ENCODE measurements at regions not wholly inside any gene's neighbourhood (a gene's known extent, or its start where the extent isn't known, plus 50 kb on each side); places are given as distances from the start of the nearest gene placed in this dataset.

- Histone ChIP-seq H3K9ac (ENCODE audit: insufficient read length, low read depth) (no peak overlapping the region), H3K27me3 (ENCODE audit: insufficient read depth, insufficient read length) (no peaks in the 10 kb centered on the region), H3K9me3 (ENCODE audit: insufficient read depth, low read length) (peaks cover 23% of the 10 kb centered on the region; the same call in 1 of the 2 replicates), H3K36me3 (ENCODE audit: insufficient read depth, insufficient read length, low read length) (no peaks in the 10 kb centered on the region), H3K4me3 (ENCODE audit: insufficient read length, low read depth) (no peak overlapping the region), H3K4me1 (ENCODE audit: insufficient read depth, insufficient read length) (no peaks in the 10 kb centered on the region)
- TF ChIP-seq ZNF274 (IDR thresholded peaks at IDR 0.05; ENCODE audit: low read depth, low read length) (no peak), SUZ12 (IDR thresholded peaks at IDR 0.05; ENCODE audit: extremely low read depth, insufficient read depth, insufficient read length) (no peak), YY1 (IDR thresholded peaks at IDR 0.05; ENCODE audit: insufficient read depth, insufficient read length) (no peak)
- no peak for DNase-seq (ENCODE audit: low read depth, low spot score)
These were observed 131.7 kb upstream of the CHST15 start for GRCh38 chr10:124225029-124225466.

- H3K9ac ChIP-seq (ENCODE audit: insufficient read length, low read depth): no peak overlapping the region
- TF ChIP-seq SUZ12 (IDR thresholded peaks at IDR 0.05; ENCODE audit: extremely low read depth, insufficient read depth, insufficient read length): no peak
- no peak for TF ChIP-seq YY1 (IDR thresholded peaks at IDR 0.05; ENCODE audit: insufficient read depth, insufficient read length)
- no peak for TF ChIP-seq ZNF274 (IDR thresholded peaks at IDR 0.05; ENCODE audit: low read depth, low read length)
- H3K9me3 ChIP-seq (ENCODE audit: insufficient read depth, low read length): peaks cover 18% of the 10 kb centered on the region; the same call in 1 of the 2 replicates
- H3K4me3 ChIP-seq (ENCODE audit: insufficient read length, low read depth): no peak overlapping the region
- H3K4me1 ChIP-seq (ENCODE audit: insufficient read depth, insufficient read length): no peaks in the 10 kb centered on the region
- H3K27me3 ChIP-seq (ENCODE audit: insufficient read depth, insufficient read length): no peaks in the 10 kb centered on the region
- no peak for DNase-seq (ENCODE audit: low read depth, low spot score)
- H3K36me3 ChIP-seq (ENCODE audit: insufficient read depth, insufficient read length, low read length): no peaks in the 10 kb centered on the region
These were observed 131.1 kb upstream of the CHST15 start for GRCh38 chr10:124224331-124225028.

GRCh38 chr10:124223711-124224085 lies 130.3 kb upstream of the CHST15 start:
- no peaks in the 10 kb centered on the region for H3K4me1 ChIP-seq (ENCODE audit: insufficient read depth, insufficient read length)
- no peak overlapping the region for H3K9ac ChIP-seq (ENCODE audit: insufficient read length, low read depth)
- H3K36me3 ChIP-seq (ENCODE audit: insufficient read depth, insufficient read length, low read length): no peaks in the 10 kb centered on the region
- no peaks in the 10 kb centered on the region for H3K27me3 ChIP-seq (ENCODE audit: insufficient read depth, insufficient read length)
- H3K4me3 ChIP-seq (ENCODE audit: insufficient read length, low read depth): no peak overlapping the region
- H3K9me3 ChIP-seq (ENCODE audit: insufficient read depth, low read length): peaks cover 10% of the 10 kb centered on the region; the same call in 1 of the 2 replicates
- no peak for TF ChIP-seq ZNF274 (IDR thresholded peaks at IDR 0.05; ENCODE audit: low read depth, low read length)
- no peak for TF ChIP-seq SUZ12 (IDR thresholded peaks at IDR 0.05; ENCODE audit: extremely low read depth, insufficient read depth, insufficient read length)
- TF ChIP-seq YY1 (IDR thresholded peaks at IDR 0.05; ENCODE audit: insufficient read depth, insufficient read length): no peak
- no peak for DNase-seq (ENCODE audit: low read depth, low spot score)

DNA sequence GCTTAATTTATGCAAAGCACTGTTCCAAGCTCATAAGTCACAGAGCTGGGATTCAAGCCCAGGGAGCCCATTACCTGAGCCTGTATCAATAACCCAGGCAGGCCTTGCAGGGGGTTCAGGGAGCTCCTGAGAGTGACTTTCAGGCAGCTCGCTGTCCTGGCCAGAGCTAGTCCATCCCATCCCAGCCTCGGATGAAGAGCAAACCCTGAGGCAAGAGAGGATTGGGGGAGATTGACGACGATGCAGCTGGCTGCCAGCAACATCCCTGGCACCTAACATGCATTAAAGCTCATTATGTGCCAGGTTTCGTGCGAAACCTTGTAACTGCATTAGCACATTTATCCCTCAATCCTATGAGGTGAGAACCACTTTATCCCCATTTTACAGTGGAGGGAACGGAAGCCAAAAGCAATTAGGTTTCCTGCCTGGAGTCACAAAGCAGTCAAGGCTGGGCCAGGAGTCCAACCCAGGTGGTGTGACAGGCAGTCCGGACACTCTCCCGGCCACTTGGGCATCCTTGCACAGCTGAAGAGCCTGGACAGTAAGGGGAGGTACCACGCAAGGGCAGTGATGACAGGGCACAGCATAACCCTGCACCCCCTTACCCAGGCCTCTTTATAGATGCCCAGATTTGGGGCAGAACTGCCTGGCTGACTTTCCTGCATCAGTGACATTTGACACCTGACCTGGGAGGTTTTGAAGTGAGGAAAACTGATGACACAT lies 129.8 kb upstream of the CHST15 start:
- no peak for TF ChIP-seq YY1 (IDR thresholded peaks at IDR 0.05; ENCODE audit: insufficient read depth, insufficient read length)
- TF ChIP-seq SUZ12 (IDR thresholded peaks at IDR 0.05; ENCODE audit: extremely low read depth, insufficient read depth, insufficient read length): no peak
- TF ChIP-seq ZNF274 (IDR thresholded peaks at IDR 0.05; ENCODE audit: low read depth, low read length): no peak
- Histone ChIP-seq H3K36me3 (ENCODE audit: insufficient read depth, insufficient read length, low read length) (no peaks in the 10 kb centered on the region), H3K9me3 (ENCODE audit: insufficient read depth, low read length) (peaks cover 4% of the 10 kb centered on the region; the same call in 1 of the 2 replicates), H3K4me1 (ENCODE audit: insufficient read depth, insufficient read length) (no peaks in the 10 kb centered on the region), H3K27me3 (ENCODE audit: insufficient read depth, insufficient read length) (no peaks in the 10 kb centered on the region), H3K9ac (ENCODE audit: insufficient read length, low read depth) (no peak overlapping the region), H3K4me3 (ENCODE audit: insufficient read length, low read depth) (no peak overlapping the region)
- no peak for DNase-seq (ENCODE audit: low read depth, low spot score)

GRCh38 chr10:124222318-124222987 lies 129.1 kb upstream of the CHST15 start:
- no peak for DNase-seq (ENCODE audit: low read depth, low spot score)
- no peak overlapping the region for H3K4me3 ChIP-seq (ENCODE audit: insufficient read length, low read depth)
- no peaks in the 10 kb centered on the region for H3K4me1 ChIP-seq (ENCODE audit: insufficient read depth, insufficient read length)
- no peaks in the 10 kb centered on the region for H3K36me3 ChIP-seq (ENCODE audit: insufficient read depth, insufficient read length, low read length)
- H3K27me3 ChIP-seq (ENCODE audit: insufficient read depth, insufficient read length): no peaks in the 10 kb centered on the region
- 0 out of 2 replicates have a peak, but pooled peaks cover 4% of the 10 kb centered on the region for H3K9me3 ChIP-seq (ENCODE audit: insufficient read depth, low read length)
- H3K9ac ChIP-seq (ENCODE audit: insufficient read length, low read depth): no peak overlapping the region
- TF ChIP-seq SUZ12 (IDR thresholded peaks at IDR 0.05; ENCODE audit: extremely low read depth, insufficient read depth, insufficient read length) (no peak), YY1 (IDR thresholded peaks at IDR 0.05; ENCODE audit: insufficient read depth, insufficient read length) (no peak), ZNF274 (IDR thresholded peaks at IDR 0.05; ENCODE audit: low read depth, low read length) (no peak)

GRCh38 chr10:124221356-124222317 lies 128.2 kb upstream of the CHST15 start:
- H3K27me3 ChIP-seq (ENCODE audit: insufficient read depth, insufficient read length): no peaks in the 10 kb centered on the region
- no peak for DNase-seq (ENCODE audit: low read depth, low spot score)
- no peaks in the 10 kb centered on the region for H3K4me1 ChIP-seq (ENCODE audit: insufficient read depth, insufficient read length)
- 0 out of 2 replicates have a peak, but pooled peaks cover 4% of the 10 kb centered on the region for H3K9me3 ChIP-seq (ENCODE audit: insufficient read depth, low read length)
- H3K9ac ChIP-seq (ENCODE audit: insufficient read length, low read depth): no peak overlapping the region
- no peak for TF ChIP-seq YY1 (IDR thresholded peaks at IDR 0.05; ENCODE audit: insufficient read depth, insufficient read length)
- TF ChIP-seq ZNF274 (IDR thresholded peaks at IDR 0.05; ENCODE audit: low read depth, low read length): no peak
- no peak for TF ChIP-seq SUZ12 (IDR thresholded peaks at IDR 0.05; ENCODE audit: extremely low read depth, insufficient read depth, insufficient read length)
- H3K4me3 ChIP-seq (ENCODE audit: insufficient read length, low read depth): no peak overlapping the region
- H3K36me3 ChIP-seq (ENCODE audit: insufficient read depth, insufficient read length, low read length): no peaks in the 10 kb centered on the region

Measured in NT2/D1 (cell line).